Activated naive CD8-positive, alpha-beta T cell treated with anti-CD3 and anti-CD28 coated beads, Interleukin-2, amount 50 U/mL, for 16 hours (primary cell): ENCODE measurements at regions not wholly inside any gene's neighbourhood (a gene's known extent, or its start where the extent isn't known, plus 50 kb on each side); places are given as distances from the start of the nearest gene placed in this dataset.
"Not testable (repeated sequence)": the region's sequence is repeated elsewhere in the genome, so short reads cannot be mapped to it uniquely, and the experiment has no call there.

Experiments
- DNase-seq: peaks from one replicate; pipeline ENCODE4 v3.0.0-alpha.2; 2020; ENCODE audit warnings: low read depth, low spot score

DNA sequence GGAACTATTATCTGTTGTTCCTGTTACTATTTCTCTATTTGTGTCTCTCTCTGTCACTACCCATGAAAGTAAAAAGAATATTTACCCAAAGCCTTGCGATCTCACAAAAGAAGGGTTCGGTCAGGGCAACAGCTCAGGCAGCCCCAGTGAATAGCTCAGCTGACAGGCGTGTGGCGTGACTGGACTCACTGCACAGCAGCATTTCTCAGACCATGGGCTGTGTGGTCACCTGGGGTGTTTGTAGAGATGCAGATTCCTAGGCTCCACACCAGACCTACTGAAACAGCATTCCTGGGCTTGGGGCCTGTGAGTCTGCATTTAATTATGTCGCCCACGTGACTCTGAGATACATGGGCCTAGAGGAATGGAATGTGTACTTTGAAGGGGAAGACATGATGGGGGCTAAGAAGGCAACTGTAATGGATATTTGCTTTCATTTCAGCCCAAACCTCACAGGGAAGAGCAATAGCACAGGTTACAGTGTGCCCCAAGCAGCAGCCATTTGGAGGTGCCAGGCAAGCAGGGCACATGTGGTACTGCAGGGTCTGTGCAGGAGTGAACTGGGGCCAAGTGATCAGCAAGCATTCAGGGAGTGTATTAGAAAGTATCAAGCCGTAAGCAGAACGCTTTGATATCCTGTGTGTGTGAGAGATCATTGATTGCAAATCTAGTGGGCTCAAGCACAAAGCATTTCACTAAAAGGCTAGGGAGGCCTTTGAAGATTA lies 90.4 kb upstream of the RBMS1 start:
- DNase-seq, result no peak

- no peak for DNase-seq
Measured at GRCh38 chr2:160584972-160585494, 91.4 kb upstream of the RBMS1 start.

DNA sequence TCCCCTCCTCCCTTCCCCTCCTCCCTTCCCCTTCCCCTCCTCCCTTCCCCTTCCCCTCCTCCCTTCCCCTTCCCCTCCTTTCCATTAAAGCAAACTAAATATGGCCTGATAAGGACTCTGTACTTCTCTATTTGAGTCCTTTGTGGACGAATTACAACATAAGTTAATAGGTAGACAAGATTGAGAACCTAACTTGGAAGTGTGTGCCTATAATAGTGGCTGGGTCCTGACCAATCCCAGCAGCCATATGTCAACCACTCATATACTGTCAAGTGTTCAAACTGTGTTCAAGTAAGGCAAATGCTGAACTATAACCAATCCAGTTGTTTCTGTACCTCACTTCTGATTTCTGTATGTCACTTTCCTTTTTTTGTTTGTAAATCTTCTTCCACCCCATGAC lies 97.1 kb upstream of the RBMS1 start:
- no peak for DNase-seq

- DNase-seq, result no peak
Measured at GRCh38 chr2:160592401-160592800, 98.8 kb upstream of the RBMS1 start.

DNA sequence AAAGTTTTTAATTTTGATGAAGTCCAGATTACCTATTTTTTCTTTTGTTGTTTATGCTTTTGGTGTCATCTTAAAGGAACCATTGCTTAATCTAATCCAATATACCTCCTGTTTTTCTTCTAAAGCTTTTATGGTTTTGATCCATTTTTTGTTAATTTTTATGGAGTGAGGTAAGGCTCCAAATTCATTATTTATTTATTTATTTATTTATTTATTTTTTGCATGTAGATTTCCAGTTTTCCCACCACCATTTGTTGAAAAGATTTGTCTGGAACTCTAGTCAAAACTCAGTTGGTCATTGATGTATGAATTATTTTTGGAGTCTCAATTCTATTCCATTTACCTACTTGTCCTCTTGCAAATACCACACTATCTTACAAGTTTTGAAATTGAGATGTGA lies 99.4 kb upstream of the RBMS1 start:
- no peak for DNase-seq

- DNase-seq, result no peak
Measured at GRCh38 chr2:160596441-160596840, 102.8 kb upstream of the RBMS1 start.

DNA sequence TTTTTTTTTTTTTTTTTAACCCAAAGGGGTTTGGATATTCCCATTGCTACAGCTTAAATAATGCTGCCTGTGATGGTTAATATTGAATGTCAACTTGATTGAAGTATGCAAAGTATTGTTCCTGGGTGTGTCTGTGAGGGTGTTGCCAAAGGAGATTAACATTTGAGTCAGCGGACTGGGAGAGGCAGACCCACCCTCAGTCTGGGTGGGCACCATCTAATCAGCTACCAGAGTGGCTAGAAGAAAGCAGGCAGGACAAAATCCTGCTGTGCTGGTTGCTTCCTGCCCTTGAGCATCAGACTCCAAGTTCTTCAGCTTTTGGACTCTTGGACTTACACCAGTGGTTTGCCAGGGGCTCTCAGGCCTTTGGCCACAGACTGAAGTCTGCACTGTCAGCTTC lies 106.8 kb upstream of the RBMS1 start:
- DNase-seq, result not testable (repeated sequence)

DNA sequence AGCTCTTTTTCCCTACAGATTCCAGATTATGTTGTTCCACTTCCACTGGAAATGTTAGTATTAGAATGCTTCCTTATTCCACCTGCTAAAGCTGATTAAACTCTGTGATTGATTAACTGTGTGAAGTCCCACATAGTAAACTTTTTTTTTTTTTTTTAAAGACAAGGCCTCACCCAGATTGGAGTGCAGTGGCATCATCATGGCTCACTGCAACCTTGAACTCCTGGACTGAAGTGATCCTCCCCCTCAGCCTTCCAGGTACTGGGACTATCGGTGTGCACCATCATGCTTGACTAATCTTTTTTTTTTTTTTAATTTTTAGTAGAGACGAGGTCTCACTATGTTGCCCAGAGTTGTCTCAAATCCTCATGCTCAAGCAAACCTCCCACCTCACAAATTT lies 108.5 kb upstream of the RBMS1 start:
- no peak for DNase-seq

- DNase-seq, result no peak
Measured at GRCh38 chr2:160603771-160604510, 110.3 kb upstream of the RBMS1 start.

DNA sequence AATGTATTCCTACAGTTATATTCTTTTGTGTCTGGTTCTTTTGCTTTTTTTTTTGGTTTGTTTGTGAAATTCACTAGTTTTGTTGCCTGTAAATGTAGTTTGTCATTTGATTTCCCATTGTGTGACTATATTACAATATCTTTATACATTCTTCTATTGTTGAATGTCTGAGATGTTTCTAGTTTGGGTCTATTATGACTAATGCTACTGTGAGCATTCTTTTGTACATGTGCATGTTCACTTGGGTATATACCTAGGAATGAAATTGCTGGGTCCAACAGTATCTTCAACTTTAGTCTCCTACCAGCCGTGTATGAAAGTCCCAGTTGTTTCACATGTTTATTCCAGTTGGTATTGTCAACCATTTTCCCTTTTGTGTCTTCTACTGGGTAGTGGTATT lies 112.7 kb upstream of the RBMS1 start:
- no peak for DNase-seq

DNA sequence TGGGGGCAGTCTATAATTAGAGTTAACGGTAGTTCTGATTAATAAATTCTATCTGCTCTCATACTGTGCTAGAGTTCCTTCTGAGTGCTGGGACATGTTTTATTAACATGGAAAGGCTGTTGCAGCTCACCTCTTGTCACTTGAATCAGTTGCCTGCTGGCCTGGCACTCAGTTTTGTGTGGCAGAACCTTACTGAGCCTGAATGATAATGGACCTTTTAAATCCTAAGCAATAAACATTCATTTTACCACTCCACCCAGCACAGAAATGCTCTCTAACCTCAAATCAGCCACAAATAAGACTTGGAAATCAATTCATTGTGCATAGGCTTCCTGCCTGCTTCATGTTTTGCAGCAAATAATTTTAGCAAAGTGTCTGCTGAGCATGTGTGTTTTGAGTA lies 115.0 kb upstream of the RBMS1 start:
- DNase-seq, result no peak

DNA sequence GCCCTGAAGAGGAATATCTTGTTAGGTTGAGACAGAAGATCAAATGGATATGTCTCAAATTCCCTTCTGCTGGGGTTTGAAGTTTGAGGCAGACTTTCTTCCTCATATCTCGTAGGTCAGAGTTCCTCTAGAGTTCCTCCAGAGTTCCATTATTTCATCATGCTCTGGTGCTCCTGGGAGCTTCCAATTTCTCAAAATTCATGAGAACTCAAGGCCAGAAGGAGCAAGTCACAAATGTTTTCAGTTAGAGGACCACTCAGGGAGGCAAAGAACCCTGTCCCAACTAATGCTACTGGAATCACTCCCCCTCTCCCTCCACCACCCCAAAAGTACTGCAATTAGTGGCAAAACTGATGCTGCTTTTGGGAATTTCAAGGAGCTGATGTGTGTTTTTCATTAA lies 115.7 kb upstream of the RBMS1 start:
- no peak for DNase-seq

DNA sequence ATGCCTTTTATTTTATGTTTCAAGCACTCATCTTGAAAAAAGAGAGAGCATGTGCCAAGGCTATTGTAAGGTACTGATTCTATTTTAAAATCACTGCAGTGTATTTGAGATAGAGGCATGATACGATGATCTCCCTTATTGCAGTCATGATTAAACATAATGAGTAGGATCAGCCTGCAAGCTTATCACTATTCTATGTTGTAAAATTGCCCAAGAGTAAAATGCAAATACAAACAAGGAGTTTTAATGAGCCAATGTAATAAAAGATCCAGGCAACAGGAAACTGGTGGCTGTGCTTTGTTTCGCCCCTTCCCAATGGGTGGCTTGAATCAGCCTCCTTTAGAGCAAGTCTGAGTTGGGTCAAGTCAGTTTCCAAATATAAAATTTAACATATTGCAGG lies 116.4 kb upstream of the RBMS1 start:
- no peak for DNase-seq

- DNase-seq, result no peak
Measured at GRCh38 chr2:160612266-160612856, 118.8 kb upstream of the RBMS1 start.

DNA sequence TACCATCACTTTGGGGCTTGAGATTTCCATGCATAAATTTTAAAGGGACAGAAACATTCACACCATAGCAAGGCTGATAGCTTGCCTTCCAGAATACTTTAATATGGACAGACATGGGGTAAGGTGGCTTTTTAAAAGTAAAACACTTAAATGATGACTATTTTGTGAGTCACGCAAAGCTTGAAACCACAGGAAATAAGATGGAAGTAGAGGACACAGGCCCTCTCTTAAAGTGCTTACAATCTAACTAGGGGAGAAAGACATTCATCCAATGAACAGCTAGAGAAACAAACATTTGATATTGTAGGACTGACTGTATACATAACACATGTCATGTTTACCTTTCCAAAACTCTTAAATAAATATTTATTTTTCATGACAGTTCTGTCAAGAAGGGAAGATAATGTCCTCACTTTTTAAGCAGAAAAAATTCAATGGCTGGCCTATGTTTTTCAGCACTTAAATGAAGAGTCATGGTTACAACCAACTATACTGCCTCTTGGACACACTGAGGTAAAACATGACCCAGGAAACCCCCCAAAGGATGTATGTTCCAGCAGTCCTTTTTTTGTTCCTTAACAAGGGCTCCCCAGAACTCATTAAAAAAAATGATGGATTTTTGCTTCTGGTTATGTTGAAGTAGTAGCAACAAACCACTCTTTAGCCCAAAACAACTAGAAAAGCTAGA lies 120.0 kb upstream of the RBMS1 start:
- no peak for DNase-seq

GRCh38 chr2:160614391-160614790 lies 120.8 kb upstream of the RBMS1 start:
- no peak for DNase-seq

DNA sequence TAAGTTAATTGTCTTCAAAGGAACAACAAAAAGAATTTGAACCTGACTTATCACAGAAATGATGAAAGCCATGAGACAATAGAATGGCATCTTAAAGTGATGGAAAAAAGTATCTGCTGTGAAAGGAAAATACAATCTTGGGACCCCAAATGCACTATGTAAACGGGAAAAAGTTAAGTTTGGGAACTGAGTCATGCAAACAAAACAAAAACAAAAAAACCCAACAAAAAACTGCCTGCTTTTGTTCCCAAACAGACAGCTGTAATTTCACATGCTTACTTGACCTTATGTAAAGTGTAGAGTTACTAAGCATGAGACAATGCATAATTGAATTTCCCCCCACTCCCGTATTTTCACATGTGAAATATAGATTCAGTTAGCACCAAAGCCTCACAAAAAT lies 122.1 kb upstream of the RBMS1 start:
- no peak for DNase-seq

- DNase-seq, result no peak
Measured at GRCh38 chr2:160616149-160616548, 122.5 kb upstream of the RBMS1 start.

DNA sequence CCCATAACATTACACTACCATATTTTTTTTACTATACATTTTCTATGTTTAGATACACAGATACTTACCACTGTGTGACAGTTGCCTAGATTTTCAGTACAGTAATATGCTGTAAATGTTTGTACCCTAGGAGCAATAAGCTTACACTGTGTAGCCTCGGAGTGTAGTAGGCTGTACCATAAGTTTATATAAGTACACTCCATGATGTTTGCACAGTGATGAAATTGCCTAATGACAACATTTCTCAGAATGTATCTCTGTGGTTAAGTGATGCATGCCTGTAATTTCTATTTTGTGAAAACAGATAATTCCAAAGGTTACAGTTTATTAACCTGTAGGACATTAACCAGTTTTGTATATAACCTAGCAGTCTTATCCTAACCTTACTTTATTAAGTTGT lies 128.1 kb upstream of the RBMS1 start:
- no peak for DNase-seq

- DNase-seq, result not testable (repeated sequence)
Measured at GRCh38 chr2:160628020-160628637, 134.5 kb upstream of the RBMS1 start.

DNA sequence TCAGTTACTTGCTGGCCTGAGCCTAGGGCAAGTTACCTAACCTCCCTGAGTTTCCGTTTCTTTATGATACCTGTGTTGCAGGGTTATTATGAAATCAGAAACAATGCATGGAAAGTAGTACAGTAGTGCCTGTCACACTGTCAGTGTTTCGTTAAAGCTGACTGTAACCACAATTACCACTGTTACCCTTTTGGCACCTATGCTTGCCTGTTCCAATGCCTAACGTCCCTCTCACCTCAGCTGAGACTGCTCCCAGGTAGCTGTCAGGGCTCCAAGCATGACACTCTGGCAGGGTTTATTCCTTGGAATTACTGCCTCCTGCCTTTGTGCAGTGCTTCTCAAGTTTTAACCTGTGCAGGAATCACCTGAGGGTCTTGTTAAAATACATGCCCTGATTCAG lies 135.2 kb upstream of the RBMS1 start:
- no peak for DNase-seq
